GM18907 (cell line): ENCODE measurements at regions not wholly inside any gene's neighbourhood (a gene's known extent, or its start where the extent isn't known, plus 50 kb on each side); places are given as distances from the start of the nearest gene placed in this dataset.

Experiments
- ATAC-seq: cut with Tn5 transposase; IDR thresholded peaks from one replicate; pipeline ENCODE4 v1.9.1; 2021; ENCODE audit warnings: mild to moderate bottlenecking, moderate library complexity; ENCODE audit not compliant: unreplicated experiment

GRCh38 chr1:71269179-71269578, 188.3 kb upstream of the ZRANB2 start:
- ATAC-seq: no peak

- ATAC-seq: no peak
These were observed 186.4 kb upstream of the ZRANB2 start for GRCh38 chr1:71267220-71267619.

GRCh38 chr1:71264039-71264438, 183.2 kb upstream of the ZRANB2 start:
- ATAC-seq: no peak

- ATAC-seq: no peak
These were observed 182.1 kb upstream of the ZRANB2 start for GRCh38 chr1:71262970-71263369.

GRCh38 chr1:71252900-71253299, 172.1 kb upstream of the ZRANB2 start:
- ATAC-seq: no peak

GRCh38 chr1:71245246-71245645, 164.4 kb upstream of the ZRANB2 start:
- ATAC-seq: peak; percentile 73

- no peak for ATAC-seq
These were observed 161.4 kb upstream of the ZRANB2 start for GRCh38 chr1:71242239-71242638.

GRCh38 chr1:71240656-71241055, 159.8 kb upstream of the ZRANB2 start:
- no peak for ATAC-seq

- ATAC-seq: no peak
These were observed 155.7 kb upstream of the ZRANB2 start for GRCh38 chr1:71236503-71236902.

- no peak for ATAC-seq
These were observed 152.8 kb upstream of the ZRANB2 start for GRCh38 chr1:71233645-71234044.

GRCh38 chr1:71232786-71233185, 152.0 kb upstream of the ZRANB2 start:
- no peak for ATAC-seq

- ATAC-seq: no peak
These were observed 151.4 kb upstream of the ZRANB2 start for GRCh38 chr1:71232166-71232763.

- ATAC-seq: no peak
These were observed 150.9 kb upstream of the ZRANB2 start for GRCh38 chr1:71231751-71232150.

- ATAC-seq: no peak
These were observed 148.0 kb upstream of the ZRANB2 start for GRCh38 chr1:71228742-71229365.

GRCh38 chr1:71228241-71228640, 147.4 kb upstream of the ZRANB2 start:
- ATAC-seq: no peak

- no peak for ATAC-seq
These were observed 144.0 kb upstream of the ZRANB2 start for GRCh38 chr1:71224741-71225377.

- ATAC-seq: no peak
These were observed 143.0 kb upstream of the ZRANB2 start for GRCh38 chr1:71223641-71224340.

- no peak for ATAC-seq
These were observed 141.8 kb upstream of the ZRANB2 start for GRCh38 chr1:71222668-71223067.

- ATAC-seq: no peak
These were observed 129.9 kb upstream of the ZRANB2 start for GRCh38 chr1:71210718-71211117.

GRCh38 chr1:71203241-71203640, 122.4 kb upstream of the ZRANB2 start:
- no peak for ATAC-seq

GRCh38 chr1:71200503-71200902, 119.7 kb upstream of the ZRANB2 start:
- ATAC-seq: no peak

GRCh38 chr1:71196685-71197084, 115.8 kb upstream of the ZRANB2 start:
- no peak for ATAC-seq
